Fibroblast of skin of right biceps (primary cell): ENCODE measurements at regions not wholly inside any gene's neighbourhood (a gene's known extent, or its start where the extent isn't known, plus 50 kb on each side); places are given as distances from the start of the nearest gene placed in this dataset.
"Not testable (repeated sequence)": the region's sequence is repeated elsewhere in the genome, so short reads cannot be mapped to it uniquely, and the experiment has no call there.

Source experiments
- DNase-seq: peaks from one replicate; pipeline ENCODE4 v3.0.0-alpha.2; 2013

- no peak for DNase-seq
Measured at GRCh38 chr16:52227851-52228250, 319.1 kb downstream of the TOX3 start.

- DNase-seq = no peak
Measured at GRCh38 chr16:52212841-52213240, 334.1 kb downstream of the TOX3 start.

GRCh38 chr16:52209227-52209626 lies 337.7 kb downstream of the TOX3 start:
- DNase-seq = no peak

- no peak for DNase-seq
Measured at GRCh38 chr16:52203096-52203495, 343.8 kb downstream of the TOX3 start.

- DNase-seq = no peak
Measured at GRCh38 chr16:52193441-52193840, 353.5 kb downstream of the TOX3 start.

GRCh38 chr16:52191531-52192134 lies 355.3 kb downstream of the TOX3 start:
- peak; percentile 40 for DNase-seq

GRCh38 chr16:52184336-52184735 lies 362.6 kb downstream of the TOX3 start:
- no peak for DNase-seq

- DNase-seq = no peak
Measured at GRCh38 chr16:52182840-52183239, 364.1 kb downstream of the TOX3 start.

GRCh38 chr16:52174168-52174567 lies 372.8 kb downstream of the TOX3 start:
- no peak for DNase-seq

GRCh38 chr16:52171481-52171880 lies 375.5 kb downstream of the TOX3 start:
- DNase-seq = no peak

GRCh38 chr16:52167328-52167727 lies 379.6 kb downstream of the TOX3 start:
- no peak for DNase-seq

- no peak for DNase-seq
Measured at GRCh38 chr16:52165961-52166360, 381.0 kb downstream of the TOX3 start.

- DNase-seq = no peak
Measured at GRCh38 chr16:52149003-52149402, 397.9 kb downstream of the TOX3 start.

GRCh38 chr16:52141871-52142270 lies 405.1 kb downstream of the TOX3 start:
- DNase-seq = no peak

- no peak for DNase-seq
Measured at GRCh38 chr16:52128361-52128760, 418.6 kb downstream of the TOX3 start.

GRCh38 chr16:52123842-52124241 lies 423.1 kb downstream of the TOX3 start:
- no peak for DNase-seq

GRCh38 chr16:52123061-52123839 lies 423.7 kb downstream of the TOX3 start:
- no peak for DNase-seq

- no peak for DNase-seq
Measured at GRCh38 chr16:52117171-52117570, 429.8 kb downstream of the TOX3 start.

- no peak for DNase-seq
Measured at GRCh38 chr16:52114379-52114778, 432.6 kb downstream of the TOX3 start.

GRCh38 chr16:52113533-52114183 lies 433.3 kb downstream of the TOX3 start:
- no peak for DNase-seq

- DNase-seq = not testable (repeated sequence)
Measured at GRCh38 chr16:52104993-52105392, 441.9 kb downstream of the TOX3 start.

GRCh38 chr16:52103791-52104190 lies 443.2 kb downstream of the TOX3 start:
- DNase-seq = no peak

- no peak for DNase-seq
Measured at GRCh38 chr16:52101246-52101645, 445.7 kb downstream of the TOX3 start.

- no peak for DNase-seq
Measured at GRCh38 chr16:52099382-52099781, 447.6 kb downstream of the TOX3 start.
